ENCODE measurements at regions not wholly inside any gene's neighbourhood (a gene's known extent, or its start where the extent isn't known, plus 50 kb on each side); places are given as distances from the start of the nearest gene placed in this dataset.
"Not testable (repeated sequence)": the region's sequence is repeated elsewhere in the genome, so short reads cannot be mapped to it uniquely, and the experiment has no call there.

DNA sequence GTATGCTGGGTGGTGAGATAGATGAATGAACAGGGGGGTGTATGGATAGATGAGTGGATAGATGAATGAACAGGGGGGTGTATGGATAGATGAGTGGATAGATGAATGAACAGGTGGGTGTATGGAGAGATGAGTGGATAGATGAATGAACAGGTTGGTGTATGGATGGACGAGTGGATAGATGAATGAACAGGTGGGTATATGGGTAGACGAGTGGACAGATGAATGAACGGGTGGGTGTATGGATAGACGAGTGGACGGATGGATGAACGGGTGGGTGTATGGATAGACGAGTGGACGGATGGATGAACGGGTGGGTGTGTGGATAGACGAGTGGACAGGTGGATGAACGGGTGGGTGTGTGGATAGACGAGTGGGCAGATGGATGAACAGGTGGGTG, 110.3 kb upstream of the ZNF469 start:
- not testable (repeated sequence) for H3K36me3 Mint-ChIP-seq (ENCODE audit: low read depth); H3K4me1 Mint-ChIP-seq; H3F3A ChIP-seq (replicated peaks; ENCODE audit: low read depth); H3K27ac ChIP-seq (ENCODE audit: low read depth); H3K27me3 Mint-ChIP-seq (ENCODE audit: insufficient read depth, low read depth, poor library complexity); H3K4me3 Mint-ChIP-seq; H4K20me1 ChIP-seq (replicated peaks; ENCODE audit: insufficient read depth); ATAC-seq; H3K9me2 ChIP-seq (ENCODE audit: insufficient read depth); H3K27ac Mint-ChIP-seq; H3K4me1 ChIP-seq (ENCODE audit: insufficient read depth); H3K4me3 ChIP-seq; H3K36me3 ChIP-seq (ENCODE audit: insufficient read depth); H3K4me2 ChIP-seq; H2AFZ ChIP-seq; H3K27me3 ChIP-seq (ENCODE audit: insufficient read depth); H3K79me2 ChIP-seq (replicated peaks; ENCODE audit: insufficient read depth); H3K9me3 Mint-ChIP-seq; DNase-seq (ENCODE audit: low spot score)

DNA sequence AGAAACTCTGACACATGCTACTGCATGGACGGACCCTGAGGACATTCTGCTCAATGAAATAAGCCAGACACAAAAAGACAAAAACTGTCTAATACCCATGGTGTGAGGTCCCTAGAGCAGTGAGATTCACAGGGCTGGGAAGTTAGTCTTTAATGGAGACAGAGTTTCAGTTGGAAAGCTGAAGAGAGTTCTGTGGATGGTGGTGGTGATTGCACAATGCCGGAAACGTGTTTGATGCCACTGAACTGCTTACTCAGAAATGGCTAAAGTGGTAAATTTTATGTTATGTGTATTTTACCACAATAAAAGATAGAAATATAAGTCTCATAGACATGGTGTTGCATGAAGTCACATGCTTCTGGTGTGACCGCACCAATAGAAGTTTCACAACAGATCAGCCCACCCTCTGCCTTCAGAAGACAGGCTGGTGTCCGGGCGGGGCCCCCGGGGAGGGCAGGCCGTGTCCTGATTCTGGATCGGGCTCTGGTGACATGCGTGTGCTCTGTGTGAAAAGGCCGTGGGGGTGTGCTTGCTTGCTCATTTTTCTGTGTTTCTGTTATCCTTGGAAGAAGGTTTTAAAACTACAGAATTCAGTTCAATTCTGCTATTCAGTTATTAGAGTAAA, 108.5 kb upstream of the ZNF469 start:
- not testable (repeated sequence) for H3K27ac Mint-ChIP-seq; H3K27ac ChIP-seq (ENCODE audit: low read depth); H3K36me3 ChIP-seq (ENCODE audit: insufficient read depth); H2AFZ ChIP-seq; ATAC-seq; H3K79me2 ChIP-seq (replicated peaks; ENCODE audit: insufficient read depth); H4K20me1 ChIP-seq (replicated peaks; ENCODE audit: insufficient read depth); H3K4me3 Mint-ChIP-seq; H3K27me3 Mint-ChIP-seq (ENCODE audit: insufficient read depth, low read depth, poor library complexity); H3K36me3 Mint-ChIP-seq (ENCODE audit: low read depth); H3K4me2 ChIP-seq; H3K4me3 ChIP-seq; DNase-seq (ENCODE audit: low spot score); H3K9me2 ChIP-seq (ENCODE audit: insufficient read depth); H3K4me1 ChIP-seq (ENCODE audit: insufficient read depth); H3K27me3 ChIP-seq (ENCODE audit: insufficient read depth); H3F3A ChIP-seq (replicated peaks; ENCODE audit: low read depth); H3K4me1 Mint-ChIP-seq
- peaks cover 10% of the 10 kb centered on the region; the same call in 2 of the 3 replicates for H3K9me3 Mint-ChIP-seq

DNA sequence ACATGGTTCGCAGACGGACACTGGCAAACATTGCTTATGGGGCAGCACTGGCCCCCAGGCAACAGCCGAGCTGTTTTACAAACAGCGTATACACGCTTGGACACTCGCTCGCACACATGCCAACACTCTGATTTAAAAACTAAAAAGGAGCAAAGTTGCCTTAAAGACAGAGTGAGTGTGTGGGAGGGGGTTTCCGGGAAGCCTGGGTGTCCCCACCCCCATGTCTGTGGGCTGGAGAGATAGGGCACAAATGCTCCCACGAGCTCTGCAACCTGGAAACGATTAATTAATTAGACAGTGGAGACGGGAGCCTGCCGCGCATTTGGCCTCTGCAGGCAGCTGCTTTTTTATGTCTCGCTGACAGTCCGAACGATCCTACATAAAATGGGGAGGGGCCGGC, 107.9 kb upstream of the ZNF469 start:
- Histone ChIP-seq H4K20me1 (replicated peaks; ENCODE audit: insufficient read depth) (no peaks in the 10 kb centered on the region), H3K36me3 (ENCODE audit: insufficient read depth) (no peaks in the 10 kb centered on the region), H3K9me2 (ENCODE audit: insufficient read depth) (no peaks in the 10 kb centered on the region), H3K79me2 (replicated peaks; ENCODE audit: insufficient read depth) (no peaks in the 10 kb centered on the region), H3K4me1 (ENCODE audit: insufficient read depth) (no peaks in the 10 kb centered on the region), H2AFZ (no peak overlapping the region), H3K4me3 (no peak overlapping the region), H3K4me2 (no peak overlapping the region), H3K27ac (ENCODE audit: low read depth) (no peak overlapping the region), H3K27me3 (ENCODE audit: insufficient read depth) (no peaks in the 10 kb centered on the region), H3F3A (replicated peaks; ENCODE audit: low read depth) (no peaks in the 10 kb centered on the region)
- DNase-seq (ENCODE audit: low spot score): no peak
- Mint-ChIP-seq H3K36me3 (ENCODE audit: low read depth) (no peaks in the 10 kb centered on the region), H3K27me3 (ENCODE audit: insufficient read depth, low read depth, poor library complexity) (no peaks in the 10 kb centered on the region), H3K4me1 (no peaks in the 10 kb centered on the region), H3K27ac (no peak overlapping the region), H3K4me3 (no peak overlapping the region), H3K9me3 (peaks cover 12% of the 10 kb centered on the region; the same call in 2 of the 3 replicates)
- ATAC-seq: no peak
- no peak for TF ChIP-seq EZH2 (IDR thresholded peaks at IDR 0.05; ENCODE audit: low read depth, unreplicated experiment)
- TF ChIP-seq, protein P1, sequence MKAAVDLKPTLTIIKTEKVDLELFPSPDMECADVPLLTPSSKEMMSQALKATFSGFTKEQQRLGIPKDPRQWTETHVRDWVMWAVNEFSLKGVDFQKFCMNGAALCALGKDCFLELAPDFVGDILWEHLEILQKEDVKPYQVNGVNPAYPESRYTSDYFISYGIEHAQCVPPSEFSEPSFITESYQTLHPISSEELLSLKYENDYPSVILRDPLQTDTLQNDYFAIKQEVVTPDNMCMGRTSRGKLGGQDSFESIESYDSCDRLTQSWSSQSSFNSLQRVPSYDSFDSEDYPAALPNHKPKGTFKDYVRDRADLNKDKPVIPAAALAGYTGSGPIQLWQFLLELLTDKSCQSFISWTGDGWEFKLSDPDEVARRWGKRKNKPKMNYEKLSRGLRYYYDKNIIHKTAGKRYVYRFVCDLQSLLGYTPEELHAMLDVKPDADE (IDR thresholded peaks at IDR 0.05): no peak
- no peak for TF ChIP-seq STAT1 (IDR thresholded peaks at IDR 0.05; ENCODE audit: unreplicated experiment)
- TF ChIP-seq JUNB (IDR thresholded peaks at IDR 0.05; ENCODE audit: unreplicated experiment): no peak
- no peak for TF ChIP-seq CREB1 (CRISPR knock-in tag; IDR thresholded peaks at IDR 0.05; ENCODE audit: low read depth)
- TF ChIP-seq, protein P2, sequence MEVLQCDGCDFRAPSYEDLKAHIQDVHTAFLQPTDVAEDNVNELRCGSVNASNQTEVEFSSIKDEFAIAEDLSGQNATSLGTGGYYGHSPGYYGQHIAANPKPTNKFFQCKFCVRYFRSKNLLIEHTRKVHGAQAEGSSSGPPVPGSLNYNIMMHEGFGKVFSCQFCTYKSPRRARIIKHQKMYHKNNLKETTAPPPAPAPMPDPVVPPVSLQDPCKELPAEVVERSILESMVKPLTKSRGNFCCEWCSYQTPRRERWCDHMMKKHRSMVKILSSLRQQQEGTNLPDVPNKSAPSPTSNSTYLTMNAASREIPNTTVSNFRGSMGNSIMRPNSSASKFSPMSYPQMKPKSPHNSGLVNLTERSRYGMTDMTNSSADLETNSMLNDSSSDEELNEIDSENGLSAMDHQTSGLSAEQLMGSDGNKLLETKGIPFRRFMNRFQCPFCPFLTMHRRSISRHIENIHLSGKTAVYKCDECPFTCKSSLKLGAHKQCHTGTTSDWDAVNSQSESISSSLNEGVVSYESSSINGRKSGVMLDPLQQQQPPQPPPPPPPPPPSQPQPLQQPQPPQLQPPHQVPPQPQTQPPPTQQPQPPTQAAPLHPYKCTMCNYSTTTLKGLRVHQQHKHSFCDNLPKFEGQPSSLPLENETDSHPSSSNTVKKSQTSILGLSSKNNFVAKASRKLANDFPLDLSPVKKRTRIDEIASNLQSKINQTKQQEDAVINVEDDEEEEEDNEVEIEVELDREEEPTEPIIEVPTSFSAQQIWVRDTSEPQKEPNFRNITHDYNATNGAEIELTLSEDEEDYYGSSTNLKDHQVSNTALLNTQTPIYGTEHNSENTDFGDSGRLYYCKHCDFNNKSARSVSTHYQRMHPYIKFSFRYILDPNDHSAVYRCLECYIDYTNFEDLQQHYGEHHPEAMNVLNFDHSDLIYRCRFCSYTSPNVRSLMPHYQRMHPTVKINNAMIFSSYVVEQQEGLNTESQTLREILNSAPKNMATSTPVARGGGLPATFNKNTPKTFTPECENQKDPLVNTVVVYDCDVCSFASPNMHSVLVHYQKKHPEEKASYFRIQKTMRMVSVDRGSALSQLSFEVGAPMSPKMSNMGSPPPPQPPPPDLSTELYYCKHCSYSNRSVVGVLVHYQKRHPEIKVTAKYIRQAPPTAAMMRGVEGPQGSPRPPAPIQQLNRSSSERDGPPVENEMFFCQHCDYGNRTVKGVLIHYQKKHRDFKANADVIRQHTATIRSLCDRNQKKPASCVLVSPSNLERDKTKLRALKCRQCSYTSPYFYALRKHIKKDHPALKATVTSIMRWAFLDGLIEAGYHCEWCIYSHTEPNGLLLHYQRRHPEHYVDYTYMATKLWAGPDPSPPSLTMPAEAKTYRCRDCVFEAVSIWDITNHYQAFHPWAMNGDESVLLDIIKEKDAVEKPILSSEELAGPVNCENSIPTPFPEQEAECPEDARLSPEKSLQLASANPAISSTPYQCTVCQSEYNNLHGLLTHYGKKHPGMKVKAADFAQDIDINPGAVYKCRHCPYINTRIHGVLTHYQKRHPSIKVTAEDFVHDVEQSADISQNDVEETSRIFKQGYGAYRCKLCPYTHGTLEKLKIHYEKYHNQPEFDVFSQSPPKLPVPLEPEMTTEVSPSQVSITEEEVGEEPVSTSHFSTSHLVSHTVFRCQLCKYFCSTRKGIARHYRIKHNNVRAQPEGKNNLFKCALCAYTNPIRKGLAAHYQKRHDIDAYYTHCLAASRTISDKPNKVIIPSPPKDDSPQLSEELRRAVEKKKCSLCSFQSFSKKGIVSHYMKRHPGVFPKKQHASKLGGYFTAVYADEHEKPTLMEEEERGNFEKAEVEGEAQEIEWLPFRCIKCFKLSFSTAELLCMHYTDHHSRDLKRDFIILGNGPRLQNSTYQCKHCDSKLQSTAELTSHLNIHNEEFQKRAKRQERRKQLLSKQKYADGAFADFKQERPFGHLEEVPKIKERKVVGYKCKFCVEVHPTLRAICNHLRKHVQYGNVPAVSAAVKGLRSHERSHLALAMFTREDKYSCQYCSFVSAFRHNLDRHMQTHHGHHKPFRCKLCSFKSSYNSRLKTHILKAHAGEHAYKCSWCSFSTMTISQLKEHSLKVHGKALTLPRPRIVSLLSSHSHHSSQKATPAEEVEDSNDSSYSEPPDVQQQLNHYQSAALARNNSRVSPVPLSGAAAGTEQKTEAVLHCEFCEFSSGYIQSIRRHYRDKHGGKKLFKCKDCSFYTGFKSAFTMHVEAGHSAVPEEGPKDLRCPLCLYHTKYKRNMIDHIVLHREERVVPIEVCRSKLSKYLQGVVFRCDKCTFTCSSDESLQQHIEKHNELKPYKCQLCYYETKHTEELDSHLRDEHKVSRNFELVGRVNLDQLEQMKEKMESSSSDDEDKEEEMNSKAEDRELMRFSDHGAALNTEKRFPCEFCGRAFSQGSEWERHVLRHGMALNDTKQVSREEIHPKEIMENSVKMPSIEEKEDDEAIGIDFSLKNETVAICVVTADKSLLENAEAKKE (CRISPR knock-in tag; IDR thresholded peaks at IDR 0.05): no peak
- TF ChIP-seq NANOG (IDR thresholded peaks at IDR 0.05; ENCODE audit: borderline replicate concordance): no peak
